ENCODE measurements at regions not wholly inside any gene's neighbourhood (a gene's known extent, or its start where the extent isn't known, plus 50 kb on each side); places are given as distances from the start of the nearest gene placed in this dataset.
"Not testable (repeated sequence)": the region's sequence is repeated elsewhere in the genome, so short reads cannot be mapped to it uniquely, and the experiment has no call there.

- H3K27ac ChIP-seq (ENCODE audit: low read depth in 1 of 2, low read length in 2 of 2): peak overlapping the region; percentile 87 to 88
- Mint-ChIP-seq H3K27ac (peak overlapping the region; percentile 100), H3K4me3 (peak overlapping the region; percentile 84 to 97), H3K4me1 (peaks cover 19% of the 10 kb centered on the region)
- peak overlapping the region; percentile 64 for H3K4me2 ChIP-seq (replicated peaks; ENCODE audit: extremely low read depth, low read length, poor library complexity, severe bottlenecking)
- DNase-seq: peak in 1 of 3 donors; percentile 41
- H3K27me3 ChIP-seq (ENCODE audit: control insufficient read depth in 2 of 2, insufficient read depth in 2 of 2, low read length in 2 of 2); H3K9ac ChIP-seq (ENCODE audit: insufficient read depth, low read length, poor library complexity, severe bottlenecking); H3K36me3 ChIP-seq (replicated peaks in 1 of 2; ENCODE audit: control insufficient read depth in 1 of 2, insufficient read depth in 2 of 2, low read length in 2 of 2); intact Hi-C loops (cut with micrococcal nuclease); H2AFZ ChIP-seq (ENCODE audit: insufficient read depth, low read depth, low read length, poor library complexity, severe bottlenecking); H4K20me1 ChIP-seq (ENCODE audit: insufficient read depth, low read length); H3K9me3 Mint-ChIP-seq; H3K79me2 ChIP-seq (ENCODE audit: insufficient read depth, low read length); H3K27me3 Mint-ChIP-seq (ENCODE audit: low read depth in 3 of 3); H3K36me3 Mint-ChIP-seq; H3K9me3 ChIP-seq (replicated peaks in 1 of 2; ENCODE audit: control insufficient read depth in 1 of 2, insufficient read depth in 1 of 2, low read length in 2 of 2): not testable (repeated sequence)
- H3K4me1 ChIP-seq (ENCODE audit: control insufficient read depth in 1 of 2, insufficient read depth in 2 of 2, low read length in 2 of 2): peaks cover 10 to 13% of the 10 kb centered on the region in 2 donors
- WGBS (ENCODE audit: insufficient coverage): no CpG with 5 or more reads among the region's 10 CpGs
- peak overlapping the region in 2 of 3 experiments; percentile 52 to 69 for H3K4me3 ChIP-seq (replicated peaks in 1 of 3; ENCODE audit: low read depth in 2 of 3, low read length in 3 of 3)
These were observed 159.1 kb upstream of the NOTCH2NLA start for GRCh38 chr1:146387750-146388469.

- H3K9me3 Mint-ChIP-seq; H3K27me3 Mint-ChIP-seq (ENCODE audit: low read depth in 3 of 3); H3K9me3 ChIP-seq (replicated peaks in 1 of 2; ENCODE audit: control insufficient read depth in 1 of 2, insufficient read depth in 1 of 2, low read length in 2 of 2); H3K79me2 ChIP-seq (ENCODE audit: insufficient read depth, low read length); H3K27me3 ChIP-seq (ENCODE audit: control insufficient read depth in 2 of 2, insufficient read depth in 2 of 2, low read length in 2 of 2); H3K36me3 ChIP-seq (replicated peaks in 1 of 2; ENCODE audit: control insufficient read depth in 1 of 2, insufficient read depth in 2 of 2, low read length in 2 of 2); H3K36me3 Mint-ChIP-seq; intact Hi-C loops (cut with micrococcal nuclease); H4K20me1 ChIP-seq (ENCODE audit: insufficient read depth, low read length): not testable (repeated sequence)
- Histone ChIP-seq H3K4me2 (replicated peaks; ENCODE audit: extremely low read depth, low read length, poor library complexity, severe bottlenecking) (peak overlapping the region; percentile 64), H3K9ac (ENCODE audit: insufficient read depth, low read length, poor library complexity, severe bottlenecking) (peak overlapping the region; percentile 60), H3K27ac (ENCODE audit: low read depth in 1 of 2, low read length in 2 of 2) (peak overlapping the region; percentile 87 to 88), H3K4me1 (ENCODE audit: control insufficient read depth in 1 of 2, insufficient read depth in 2 of 2, low read length in 2 of 2) (peaks cover 10 to 13% of the 10 kb centered on the region in 2 donors), H2AFZ (ENCODE audit: insufficient read depth, low read depth, low read length, poor library complexity, severe bottlenecking) (peak overlapping the region; percentile 41), H3K4me3 (replicated peaks in 1 of 3; ENCODE audit: low read depth in 2 of 3, low read length in 3 of 3) (peak overlapping the region; percentile 52 to 91 (median 69))
- WGBS (ENCODE audit: insufficient coverage): 0% methylated on average over 6 of the region's 39 CpGs
- peak overlapping the region; percentile 84 to 97 for H3K4me3 Mint-ChIP-seq
- peak overlapping the region; percentile 100 for H3K27ac Mint-ChIP-seq
- peak; percentile 75 to 77 (median 75) for DNase-seq
- H3K4me1 Mint-ChIP-seq: peaks cover 19% of the 10 kb centered on the region
These were observed 158.3 kb upstream of the NOTCH2NLA start for GRCh38 chr1:146386851-146387749.

GRCh38 chr1:146381196-146381595, 152.4 kb upstream of the NOTCH2NLA start:
- H3K4me2 ChIP-seq (replicated peaks; ENCODE audit: extremely low read depth, low read length, poor library complexity, severe bottlenecking); H3K27me3 Mint-ChIP-seq (ENCODE audit: low read depth in 3 of 3): not testable (repeated sequence)
- WGBS (ENCODE audit: insufficient coverage): no CpG with 5 or more reads among the region's 7 CpGs

GRCh38 chr1:146376708-146377496, 148.1 kb upstream of the NOTCH2NLA start:
- Histone ChIP-seq H3K4me2 (replicated peaks; ENCODE audit: extremely low read depth, low read length, poor library complexity, severe bottlenecking) (peak overlapping the region; percentile 29), H3K9ac (ENCODE audit: insufficient read depth, low read length, poor library complexity, severe bottlenecking) (peak overlapping the region; percentile 12), H3K4me3 (replicated peaks in 1 of 3; ENCODE audit: low read depth in 2 of 3, low read length in 3 of 3) (peak overlapping the region; percentile 22 to 63 (median 25)), H3K27ac (ENCODE audit: low read depth in 1 of 2, low read length in 2 of 2) (peak overlapping the region; percentile 63 to 79)
- H3K9me3 ChIP-seq (replicated peaks in 1 of 2; ENCODE audit: control insufficient read depth in 1 of 2, insufficient read depth in 1 of 2, low read length in 2 of 2); H3K27me3 ChIP-seq (ENCODE audit: control insufficient read depth in 2 of 2, insufficient read depth in 2 of 2, low read length in 2 of 2); H3K79me2 ChIP-seq (ENCODE audit: insufficient read depth, low read length); H2AFZ ChIP-seq (ENCODE audit: insufficient read depth, low read depth, low read length, poor library complexity, severe bottlenecking); H4K20me1 ChIP-seq (ENCODE audit: insufficient read depth, low read length); H3K27me3 Mint-ChIP-seq (ENCODE audit: low read depth in 3 of 3); H3K9me3 Mint-ChIP-seq; intact Hi-C loops (cut with micrococcal nuclease); H3K36me3 Mint-ChIP-seq; H3K36me3 ChIP-seq (replicated peaks in 1 of 2; ENCODE audit: control insufficient read depth in 1 of 2, insufficient read depth in 2 of 2, low read length in 2 of 2); H3K4me1 ChIP-seq (ENCODE audit: control insufficient read depth in 1 of 2, insufficient read depth in 2 of 2, low read length in 2 of 2): not testable (repeated sequence)
- DNase-seq: peak; percentile 90 to 94 (median 93)
- peak overlapping the region; percentile 94 to 98 (median 97) for H3K27ac Mint-ChIP-seq
- 0% methylated on average over 13 of the region's 42 CpGs for WGBS (ENCODE audit: insufficient coverage)
- peak overlapping the region; percentile 77 to 89 for H3K4me3 Mint-ChIP-seq
- H3K4me1 Mint-ChIP-seq: peaks cover 18% of the 10 kb centered on the region

More at GRCh38 chr1:146381196-146381595, 152.4 kb upstream of the NOTCH2NLA start:
- H3K79me2 ChIP-seq (ENCODE audit: insufficient read depth, low read length); H3K4me1 ChIP-seq (ENCODE audit: control insufficient read depth in 1 of 2, insufficient read depth in 2 of 2, low read length in 2 of 2); H3K27ac Mint-ChIP-seq; H3K36me3 ChIP-seq (replicated peaks in 1 of 2; ENCODE audit: control insufficient read depth in 1 of 2, insufficient read depth in 2 of 2, low read length in 2 of 2); DNase-seq; H3K9me3 ChIP-seq (replicated peaks in 1 of 2; ENCODE audit: control insufficient read depth in 1 of 2, insufficient read depth in 1 of 2, low read length in 2 of 2); H3K9me3 Mint-ChIP-seq; H3K27ac ChIP-seq (ENCODE audit: low read depth in 1 of 2, low read length in 2 of 2); intact Hi-C loops (cut with micrococcal nuclease); H3K27me3 ChIP-seq (ENCODE audit: control insufficient read depth in 2 of 2, insufficient read depth in 2 of 2, low read length in 2 of 2); H2AFZ ChIP-seq (ENCODE audit: insufficient read depth, low read depth, low read length, poor library complexity, severe bottlenecking); H3K4me3 ChIP-seq (replicated peaks in 1 of 3; ENCODE audit: low read depth in 2 of 3, low read length in 3 of 3); H3K36me3 Mint-ChIP-seq; H4K20me1 ChIP-seq (ENCODE audit: insufficient read depth, low read length); H3K4me3 Mint-ChIP-seq; H3K9ac ChIP-seq (ENCODE audit: insufficient read depth, low read length, poor library complexity, severe bottlenecking): not testable (repeated sequence)
- peaks cover 14% of the 10 kb centered on the region for H3K4me1 Mint-ChIP-seq
